SU-DHL-6 (cell line): ENCODE measurements at regions not wholly inside any gene's neighbourhood (a gene's known extent, or its start where the extent isn't known, plus 50 kb on each side); places are given as distances from the start of the nearest gene placed in this dataset.
"Not testable (repeated sequence)": the region's sequence is repeated elsewhere in the genome, so short reads cannot be mapped to it uniquely, and the experiment has no call there.

ENCODE experiments used
- H2AFZ ChIP-seq: fragments of 200-600 bp; sonication (generic); 2 replicates; pipeline ENCODE4 v1.6.1; 2014; ENCODE audit warnings: low read depth, mild to moderate bottlenecking, moderate library complexity, mixed read lengths, antibody characterized with exemption, low read length; ENCODE audit not compliant: severe bottlenecking
- H3F3A ChIP-seq: fragments of 200-600 bp; shearing (Covaris generic); 2 replicates; pipeline ENCODE4 v1.6.0; 2016; ENCODE audit warnings: antibody characterized with exemption, mild to moderate bottlenecking; ENCODE audit not compliant: insufficient read depth
- H3K27ac ChIP-seq: fragments of 200-600 bp; sonication (generic); 2 replicates; pipeline ENCODE4 v1.5.1; 2016; ENCODE audit warnings: low read depth, mild to moderate bottlenecking, low read length, moderate library complexity, mixed read lengths
- H3K27me3 ChIP-seq: fragments of 200-600 bp; sonication (generic), shearing (Covaris generic); 2 replicates; pipeline ENCODE4 v1.6.0; 2014; ENCODE audit warnings: mild to moderate bottlenecking, low read length
- H3K36me3 ChIP-seq: fragments of 200-600 bp; sonication (generic); 2 replicates; pipeline ENCODE4 v1.6.1; 2014; ENCODE audit warnings: mild to moderate bottlenecking, low read length, mixed read lengths
- H3K4me2 ChIP-seq: fragments of 300-600, 200-600 bp; shearing (Covaris generic), sonication (generic); 2 replicates; pipeline ENCODE4 v1.6.0; 2014; ENCODE audit warnings: low read length, low read depth, mild to moderate bottlenecking; ENCODE audit not compliant: poor library complexity, severe bottlenecking
- H3K4me3 ChIP-seq: fragments of 200-600 bp; sonication (generic); 2 replicates; pipeline ENCODE4 v1.5.1; 2014; ENCODE audit warnings: antibody characterized with exemption, low read length, mild to moderate bottlenecking, mixed read lengths; ENCODE audit not compliant: insufficient read depth, poor library complexity, severe bottlenecking
- H3K79me2 ChIP-seq: fragments of 200-600 bp; sonication (generic); 2 replicates; pipeline ENCODE4 v1.6.1; 2014; ENCODE audit warnings: mild to moderate bottlenecking, low read length, moderate library complexity; ENCODE audit not compliant: insufficient read depth
- H3K9ac ChIP-seq: fragments of 200-600 bp; sonication (generic); 2 replicates; pipeline ENCODE4 v1.7.0; 2014; ENCODE audit warnings: mild to moderate bottlenecking, low read length
- H3K9me2 ChIP-seq: fragments of 200-600 bp; sonication (generic); replicated peaks from 2 replicates; pipeline ENCODE4 v1.6.1; 2014; ENCODE audit warnings: low read length; ENCODE audit not compliant: insufficient read depth
- H3K9me3 ChIP-seq: fragments of 200-600 bp; sonication (generic); 2 replicates; pipeline ENCODE4 v1.6.1; 2014; ENCODE audit warnings: low read length, mixed read lengths; ENCODE audit not compliant: insufficient read depth
- H4K20me1 ChIP-seq: fragments of 200-600 bp; sonication (generic); 2 replicates; pipeline ENCODE4 v1.6.1; 2014; ENCODE audit warnings: low read depth, mild to moderate bottlenecking, antibody characterized with exemption, low read length, moderate library complexity, mixed read lengths
- EZH2phosphoT487 ChIP-seq: fragments of 200-600 bp; sonication (generic), shearing (Covaris generic); conservative IDR thresholded peaks from 2 replicates; pipeline ENCODE4 v1.6.1; 2018; ENCODE audit warnings: mild to moderate bottlenecking, antibody characterized with exemption, low read length, moderate library complexity, mixed read lengths
- TF ChIP-seq, protein P1 (sequence below): fragments of 200-600 bp; sonication (generic); IDR thresholded peaks from one replicate; pipeline ENCODE4 v1.5.1; 2017; ENCODE audit warnings: antibody characterized with exemption, mild to moderate bottlenecking, low read length, moderate library complexity; ENCODE audit not compliant: insufficient read depth, poor library complexity, severe bottlenecking

DNA sequence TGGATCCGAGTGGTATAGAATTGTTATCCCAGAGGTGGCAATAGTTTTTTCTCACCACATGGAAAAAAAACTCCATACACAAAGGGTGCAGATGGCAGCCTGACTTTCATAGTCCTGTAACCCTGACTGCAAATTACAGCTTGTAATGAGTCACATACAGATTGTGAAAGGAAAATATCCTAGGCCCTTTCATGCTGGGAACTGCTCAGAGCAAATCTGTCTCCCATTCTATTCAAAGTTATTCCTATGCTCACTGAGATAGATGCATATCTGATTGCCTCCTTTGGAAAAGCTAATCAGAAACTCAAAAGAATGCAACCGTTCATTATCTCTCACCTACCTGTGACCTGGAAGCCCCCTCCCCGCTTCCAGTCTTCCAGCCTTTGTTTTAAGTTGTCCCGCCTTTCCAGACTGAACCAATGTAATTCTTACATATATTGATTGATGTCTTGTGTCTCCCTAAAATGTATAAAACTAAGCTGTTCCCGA is 108.7 kb upstream of the MAP3K4 start:
- Histone ChIP-seq H3K36me3 (no peaks in the 10 kb centered on the region), H4K20me1 (no peaks in the 10 kb centered on the region), H3K4me3 (no peak overlapping the region), H3K4me2 (no peak overlapping the region), H2AFZ (no peak overlapping the region), H3K27me3 (no peaks in the 10 kb centered on the region), H3K79me2 (no peaks in the 10 kb centered on the region), H3K9me3 (no peaks in the 10 kb centered on the region), H3K9me2 (no peaks in the 10 kb centered on the region), H3F3A (no peaks in the 10 kb centered on the region), H3K9ac (no peak overlapping the region), H3K27ac (no peak overlapping the region)
- TF ChIP-seq, protein P1, sequence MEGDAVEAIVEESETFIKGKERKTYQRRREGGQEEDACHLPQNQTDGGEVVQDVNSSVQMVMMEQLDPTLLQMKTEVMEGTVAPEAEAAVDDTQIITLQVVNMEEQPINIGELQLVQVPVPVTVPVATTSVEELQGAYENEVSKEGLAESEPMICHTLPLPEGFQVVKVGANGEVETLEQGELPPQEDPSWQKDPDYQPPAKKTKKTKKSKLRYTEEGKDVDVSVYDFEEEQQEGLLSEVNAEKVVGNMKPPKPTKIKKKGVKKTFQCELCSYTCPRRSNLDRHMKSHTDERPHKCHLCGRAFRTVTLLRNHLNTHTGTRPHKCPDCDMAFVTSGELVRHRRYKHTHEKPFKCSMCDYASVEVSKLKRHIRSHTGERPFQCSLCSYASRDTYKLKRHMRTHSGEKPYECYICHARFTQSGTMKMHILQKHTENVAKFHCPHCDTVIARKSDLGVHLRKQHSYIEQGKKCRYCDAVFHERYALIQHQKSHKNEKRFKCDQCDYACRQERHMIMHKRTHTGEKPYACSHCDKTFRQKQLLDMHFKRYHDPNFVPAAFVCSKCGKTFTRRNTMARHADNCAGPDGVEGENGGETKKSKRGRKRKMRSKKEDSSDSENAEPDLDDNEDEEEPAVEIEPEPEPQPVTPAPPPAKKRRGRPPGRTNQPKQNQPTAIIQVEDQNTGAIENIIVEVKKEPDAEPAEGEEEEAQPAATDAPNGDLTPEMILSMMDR = no peak
- TF ChIP-seq EZH2phosphoT487 = no peak

DNA sequence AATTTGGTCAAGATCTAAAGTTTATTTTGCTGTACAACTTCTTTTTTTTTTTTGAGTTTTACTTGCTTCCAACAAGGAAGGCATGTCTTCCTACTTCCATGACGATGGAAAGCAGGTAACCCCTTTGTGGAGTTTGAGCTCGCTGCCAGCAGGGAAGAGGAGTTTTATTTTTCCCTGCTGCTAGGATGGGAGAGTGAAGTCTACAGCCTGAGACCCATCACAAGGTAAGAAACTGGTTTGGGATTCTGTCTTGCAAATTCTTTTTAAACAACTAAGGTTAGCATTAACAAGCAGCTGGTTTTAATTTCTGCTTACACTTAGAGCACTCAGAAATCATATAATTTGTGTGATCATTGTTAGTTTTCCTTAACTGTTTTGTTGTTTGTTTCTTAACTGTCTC is 108.0 kb upstream of the MAP3K4 start:
- Histone ChIP-seq H3K27me3 (no peaks in the 10 kb centered on the region), H3K27ac (no peak overlapping the region), H3K9me2 (no peaks in the 10 kb centered on the region), H3K9ac (no peak overlapping the region), H3K9me3 (no peaks in the 10 kb centered on the region), H3K36me3 (no peaks in the 10 kb centered on the region), H3K79me2 (no peaks in the 10 kb centered on the region), H3K4me2 (no peak overlapping the region), H3F3A (no peaks in the 10 kb centered on the region), H4K20me1 (no peaks in the 10 kb centered on the region), H2AFZ (no peak overlapping the region), H3K4me3 (no peak overlapping the region)
- TF ChIP-seq, protein P1 = no peak
- no peak for TF ChIP-seq EZH2phosphoT487

DNA sequence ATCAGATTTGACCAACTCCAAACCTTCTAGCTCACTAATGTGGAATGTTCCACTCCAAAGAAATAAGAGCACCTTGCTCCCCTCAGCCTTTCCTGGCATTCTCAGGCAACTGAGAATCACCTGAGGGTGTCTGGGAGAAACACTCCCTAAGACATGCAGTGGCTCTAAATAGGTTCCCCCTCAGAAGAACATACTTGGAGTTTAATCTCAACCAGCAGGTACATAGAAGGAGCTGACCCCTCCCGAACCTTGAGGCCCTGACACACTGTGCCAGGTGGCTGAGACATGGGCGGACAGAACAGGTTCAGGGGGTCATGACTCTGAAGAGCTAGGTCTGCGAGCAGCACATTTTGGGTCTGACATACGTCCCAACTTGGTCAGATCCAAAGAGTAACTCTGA is 107.6 kb upstream of the MAP3K4 start:
- no peaks in the 10 kb centered on the region for H3F3A ChIP-seq
- TF ChIP-seq, protein P1 = no peak
- TF ChIP-seq EZH2phosphoT487 = no peak
- no peaks in the 10 kb centered on the region for H3K9me3 ChIP-seq
- H3K36me3 ChIP-seq = no peaks in the 10 kb centered on the region
- no peak overlapping the region for H3K9ac ChIP-seq
- H4K20me1 ChIP-seq = no peaks in the 10 kb centered on the region
- no peak overlapping the region for H3K4me3 ChIP-seq
- no peak overlapping the region for H3K27ac ChIP-seq
- no peaks in the 10 kb centered on the region for H3K9me2 ChIP-seq
- H2AFZ ChIP-seq = no peak overlapping the region
- no peaks in the 10 kb centered on the region for H3K27me3 ChIP-seq
- H3K79me2 ChIP-seq = no peaks in the 10 kb centered on the region
- H3K4me2 ChIP-seq = no peak overlapping the region

DNA sequence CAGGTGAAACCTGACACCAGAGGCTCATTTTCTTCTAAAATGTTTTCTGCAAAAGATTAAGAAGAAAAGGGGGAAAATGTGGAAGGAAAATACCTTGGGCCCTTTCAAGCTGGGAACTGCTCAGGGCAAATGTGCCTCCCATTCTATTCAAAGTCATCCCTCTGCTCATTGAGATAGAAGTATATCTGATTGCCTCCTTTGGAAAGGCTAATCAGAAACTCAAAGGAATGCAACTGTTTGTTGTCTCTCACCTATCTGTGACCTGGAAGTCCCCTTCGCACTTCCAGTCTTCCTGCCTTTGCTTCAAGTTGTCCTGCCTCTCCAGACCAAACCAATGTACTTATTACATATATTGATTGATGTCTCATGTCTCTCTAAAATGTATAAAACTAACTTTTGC is 102.4 kb upstream of the MAP3K4 start:
- not testable (repeated sequence) for H3K27ac ChIP-seq, H3K9me2 ChIP-seq

More for the DNA sequence above, 102.4 kb upstream of the MAP3K4 start:
- not testable (repeated sequence) for H3K4me2 ChIP-seq, H3K9me3 ChIP-seq, H2AFZ ChIP-seq, H3F3A ChIP-seq, H3K27me3 ChIP-seq, H3K9ac ChIP-seq, H3K79me2 ChIP-seq, H3K36me3 ChIP-seq, H3K4me3 ChIP-seq, H4K20me1 ChIP-seq
